DOHH2 (cell line): ENCODE measurements at regions not wholly inside any gene's neighbourhood (a gene's known extent, or its start where the extent isn't known, plus 50 kb on each side); places are given as distances from the start of the nearest gene placed in this dataset.

ENCODE experiments used
- EZH2phosphoT487 ChIP-seq: fragments of 200-600 bp; sonication (generic); IDR thresholded peaks from 2 replicates; pipeline ENCODE4 v1.6.1; 2017; ENCODE audit warnings: borderline replicate concordance, mild to moderate bottlenecking, antibody characterized with exemption, low read length, moderate library complexity, mixed read lengths
- TF ChIP-seq, protein P1 (sequence below): fragments of 200-600 bp; sonication (generic); IDR thresholded peaks from one replicate; pipeline ENCODE4 v1.5.1; 2014; ENCODE audit warnings: antibody characterized with exemption, mild to moderate bottlenecking, low read depth, low read length; ENCODE audit not compliant: poor library complexity, severe bottlenecking

DNA sequence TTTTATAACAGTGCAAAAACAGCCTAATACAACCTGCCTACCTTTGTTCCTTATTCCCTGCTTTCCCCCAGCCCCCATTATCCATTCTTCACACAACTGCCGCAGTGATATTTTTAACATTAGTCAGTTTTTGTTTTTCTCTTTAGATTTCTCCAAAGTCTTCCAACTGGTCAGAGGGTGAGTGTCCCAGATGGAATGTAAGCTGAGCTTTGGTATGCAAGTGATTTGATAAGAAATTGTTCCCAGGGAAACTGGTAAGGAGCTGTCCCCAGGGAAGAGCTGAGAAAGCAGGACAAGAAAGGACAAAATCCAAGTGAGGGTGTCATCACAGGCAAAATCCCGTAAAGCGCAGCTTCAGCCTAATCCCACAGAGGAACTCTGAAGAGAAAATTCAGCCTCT is 475.5 kb upstream of the ADGRL3 start:
- TF ChIP-seq, protein P1, sequence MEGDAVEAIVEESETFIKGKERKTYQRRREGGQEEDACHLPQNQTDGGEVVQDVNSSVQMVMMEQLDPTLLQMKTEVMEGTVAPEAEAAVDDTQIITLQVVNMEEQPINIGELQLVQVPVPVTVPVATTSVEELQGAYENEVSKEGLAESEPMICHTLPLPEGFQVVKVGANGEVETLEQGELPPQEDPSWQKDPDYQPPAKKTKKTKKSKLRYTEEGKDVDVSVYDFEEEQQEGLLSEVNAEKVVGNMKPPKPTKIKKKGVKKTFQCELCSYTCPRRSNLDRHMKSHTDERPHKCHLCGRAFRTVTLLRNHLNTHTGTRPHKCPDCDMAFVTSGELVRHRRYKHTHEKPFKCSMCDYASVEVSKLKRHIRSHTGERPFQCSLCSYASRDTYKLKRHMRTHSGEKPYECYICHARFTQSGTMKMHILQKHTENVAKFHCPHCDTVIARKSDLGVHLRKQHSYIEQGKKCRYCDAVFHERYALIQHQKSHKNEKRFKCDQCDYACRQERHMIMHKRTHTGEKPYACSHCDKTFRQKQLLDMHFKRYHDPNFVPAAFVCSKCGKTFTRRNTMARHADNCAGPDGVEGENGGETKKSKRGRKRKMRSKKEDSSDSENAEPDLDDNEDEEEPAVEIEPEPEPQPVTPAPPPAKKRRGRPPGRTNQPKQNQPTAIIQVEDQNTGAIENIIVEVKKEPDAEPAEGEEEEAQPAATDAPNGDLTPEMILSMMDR = no peak
- no peak for TF ChIP-seq EZH2phosphoT487
